Neural crest cell (in vitro differentiated cells): ENCODE measurements at regions not wholly inside any gene's neighbourhood (a gene's known extent, or its start where the extent isn't known, plus 50 kb on each side); places are given as distances from the start of the nearest gene placed in this dataset.

ENCODE experiments used
- DNase-seq: peaks from one replicate; pipeline ENCODE4 v3.0.0; 2021; ENCODE audit warnings: low read depth, mixed read lengths, low spot score
- H3K27ac Mint-ChIP-seq: one replicate; pipeline ENCODE4 v1.8.0; 2021; ENCODE audit warnings: mild to moderate bottlenecking, mixed read lengths; ENCODE audit not compliant: unreplicated experiment
- H3K27me3 Mint-ChIP-seq: 2 replicates; pipeline ENCODE4 v1.8.0; 2021; ENCODE audit warnings: low read depth, mild to moderate bottlenecking, mixed read lengths
- H3K36me3 Mint-ChIP-seq: 2 replicates; pipeline ENCODE4 v1.8.0; 2021; ENCODE audit warnings: low read depth, mild to moderate bottlenecking, mixed read lengths
- H3K4me1 Mint-ChIP-seq: 2 replicates; pipeline ENCODE4 v1.8.0; 2021; ENCODE audit warnings: mixed read lengths
- H3K4me3 Mint-ChIP-seq: one replicate; pipeline ENCODE4 v1.8.0; 2021; ENCODE audit warnings: mild to moderate bottlenecking, mixed read lengths
- H3K9me3 Mint-ChIP-seq: 2 replicates; pipeline ENCODE4 v1.8.0; 2021; ENCODE audit warnings: mixed read lengths
- CTCF ChIP-seq: fragments of 200-600 bp; sonication (generic); conservative IDR thresholded peaks from 2 replicates; pipeline ENCODE4 v1.5.0; 2021; ENCODE audit warnings: antibody characterized with exemption, mild to moderate bottlenecking

GRCh38 chr2:38474715-38475566 is 97.9 kb upstream of the ATL2 start:
- no peak for DNase-seq
- no peaks in the 10 kb centered on the region for H3K27me3 Mint-ChIP-seq
- no peaks in the 10 kb centered on the region for H3K4me1 Mint-ChIP-seq
- no peak for TF ChIP-seq CTCF
- no peaks in the 10 kb centered on the region for H3K9me3 Mint-ChIP-seq
- no peaks in the 10 kb centered on the region for H3K36me3 Mint-ChIP-seq
- H3K4me3 Mint-ChIP-seq, result no peak overlapping the region
- H3K27ac Mint-ChIP-seq, result no peak overlapping the region

- no peaks in the 10 kb centered on the region for H3K9me3 Mint-ChIP-seq
- no peak for TF ChIP-seq CTCF
- H3K27ac Mint-ChIP-seq, result no peak overlapping the region
- DNase-seq, result no peak
- no peak overlapping the region for H3K4me3 Mint-ChIP-seq
- no peaks in the 10 kb centered on the region for H3K27me3 Mint-ChIP-seq
- no peaks in the 10 kb centered on the region for H3K36me3 Mint-ChIP-seq
- no peaks in the 10 kb centered on the region for H3K4me1 Mint-ChIP-seq
Observed at GRCh38 chr2:38474021-38474456, 97.0 kb upstream of the ATL2 start.

GRCh38 chr2:38473333-38474005 is 96.4 kb upstream of the ATL2 start:
- Mint-ChIP-seq H3K36me3 (no peaks in the 10 kb centered on the region), H3K4me1 (no peaks in the 10 kb centered on the region), H3K27me3 (no peaks in the 10 kb centered on the region), H3K27ac (no peak overlapping the region), H3K9me3 (no peaks in the 10 kb centered on the region), H3K4me3 (no peak overlapping the region)
- no peak for TF ChIP-seq CTCF
- no peak for DNase-seq

GRCh38 chr2:38470115-38470514 is 93.0 kb upstream of the ATL2 start:
- Mint-ChIP-seq H3K27me3 (no peaks in the 10 kb centered on the region), H3K9me3 (no peaks in the 10 kb centered on the region), H3K4me3 (no peak overlapping the region), H3K36me3 (no peaks in the 10 kb centered on the region), H3K27ac (no peak overlapping the region), H3K4me1 (no peaks in the 10 kb centered on the region)
- DNase-seq, result no peak
- TF ChIP-seq CTCF, result no peak

GRCh38 chr2:38467768-38468455 is 90.8 kb upstream of the ATL2 start:
- Mint-ChIP-seq H3K27ac (no peak overlapping the region), H3K4me1 (no peaks in the 10 kb centered on the region)

More at GRCh38 chr2:38467768-38468455, 90.8 kb upstream of the ATL2 start:
- Mint-ChIP-seq H3K9me3 (no peaks in the 10 kb centered on the region), H3K36me3 (no peaks in the 10 kb centered on the region), H3K27me3 (no peaks in the 10 kb centered on the region), H3K4me3 (no peak overlapping the region)
- no peak for TF ChIP-seq CTCF
- DNase-seq, result no peak
